Ovary (tissue), 3 donors: ENCODE measurements at regions not wholly inside any gene's neighbourhood (a gene's known extent, or its start where the extent isn't known, plus 50 kb on each side); places are given as distances from the start of the nearest gene placed in this dataset.
"Not testable (repeated sequence)": the region's sequence is repeated elsewhere in the genome, so short reads cannot be mapped to it uniquely, and the experiment has no call there.

Experiments
- POLR2A ChIP-seq: fragments of 450-650 bp; IDR thresholded peaks from one replicate; pipeline ENCODE4 v1.6.1; 2017; ENCODE audit warnings: antibody characterized with exemption, mild to moderate bottlenecking, moderate library complexity
- TF ChIP-seq, protein P1 (sequence below), 3 donors: fragments of 450-650 bp in 2 of 3; fragments of 200-600 bp in 1 of 3; IDR thresholded peaks; one replicate each; pipeline versions ENCODE4 v1.5.1 to v1.8.0; 2016 to 2022; ENCODE audit warnings: antibody characterized with exemption in 3 of 3, mild to moderate bottlenecking in 1 of 3
- donor health status: DM: no; HTN: no; CAD: no.

DNA sequence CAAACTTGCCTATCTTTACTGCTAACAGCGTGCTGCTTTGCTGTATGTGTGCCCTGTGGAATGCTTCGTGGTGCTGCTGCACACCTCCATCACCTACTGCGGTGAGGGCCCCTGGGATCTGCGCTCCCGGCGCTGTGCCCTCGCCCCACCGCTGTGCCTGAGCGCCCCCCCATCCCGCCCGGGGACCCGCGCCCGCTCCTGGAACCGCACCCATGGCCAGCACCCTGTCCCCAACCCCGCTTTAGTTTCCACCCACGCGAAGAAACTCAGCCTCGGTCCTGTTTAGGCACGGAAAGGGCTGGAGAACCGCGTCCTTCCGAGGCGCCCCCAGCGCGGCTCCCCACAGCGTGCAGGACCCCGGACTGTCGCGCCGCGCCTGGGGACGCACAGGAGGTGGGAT is 373.4 kb downstream of the GOLGA6L6 start:
- TF ChIP-seq, protein P1, sequence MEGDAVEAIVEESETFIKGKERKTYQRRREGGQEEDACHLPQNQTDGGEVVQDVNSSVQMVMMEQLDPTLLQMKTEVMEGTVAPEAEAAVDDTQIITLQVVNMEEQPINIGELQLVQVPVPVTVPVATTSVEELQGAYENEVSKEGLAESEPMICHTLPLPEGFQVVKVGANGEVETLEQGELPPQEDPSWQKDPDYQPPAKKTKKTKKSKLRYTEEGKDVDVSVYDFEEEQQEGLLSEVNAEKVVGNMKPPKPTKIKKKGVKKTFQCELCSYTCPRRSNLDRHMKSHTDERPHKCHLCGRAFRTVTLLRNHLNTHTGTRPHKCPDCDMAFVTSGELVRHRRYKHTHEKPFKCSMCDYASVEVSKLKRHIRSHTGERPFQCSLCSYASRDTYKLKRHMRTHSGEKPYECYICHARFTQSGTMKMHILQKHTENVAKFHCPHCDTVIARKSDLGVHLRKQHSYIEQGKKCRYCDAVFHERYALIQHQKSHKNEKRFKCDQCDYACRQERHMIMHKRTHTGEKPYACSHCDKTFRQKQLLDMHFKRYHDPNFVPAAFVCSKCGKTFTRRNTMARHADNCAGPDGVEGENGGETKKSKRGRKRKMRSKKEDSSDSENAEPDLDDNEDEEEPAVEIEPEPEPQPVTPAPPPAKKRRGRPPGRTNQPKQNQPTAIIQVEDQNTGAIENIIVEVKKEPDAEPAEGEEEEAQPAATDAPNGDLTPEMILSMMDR (IDR thresholded peaks at IDR 0.05) = not testable (repeated sequence)
- not testable (repeated sequence) for TF ChIP-seq POLR2A
